Upper lobe of left lung (tissue), 4 donors: ENCODE measurements at regions not wholly inside any gene's neighbourhood (a gene's known extent, or its start where the extent isn't known, plus 50 kb on each side); places are given as distances from the start of the nearest gene placed in this dataset.

Experiments
- CTCF ChIP-seq, 6 experiments: fragments of 450-650 bp in 4 of 6; fragments of 200-600 bp in 2 of 6; sonication (generic) in 2 of 6; IDR thresholded peaks; one replicate each; pipeline ENCODE4 v1.5.1; 2016 to 2019; ENCODE audit warnings: antibody characterized with exemption in 6 of 6
- POLR2A ChIP-seq, 4 donors: fragments of 450-650 bp; IDR thresholded peaks; one replicate each; pipeline ENCODE4 v1.5.1; 2016 to 2017; ENCODE audit warnings: antibody characterized with exemption in 4 of 4, mild to moderate bottlenecking in 2 of 4

GRCh38 chr15:77838595-77838994 is 205.9 kb upstream of the LINGO1 start:
- TF ChIP-seq POLR2A (IDR thresholded peaks at IDR 0.05) (no peak), CTCF (IDR thresholded peaks at IDR 0.05) (no peak)
